ENCODE measurements at regions not wholly inside any gene's neighbourhood (a gene's known extent, or its start where the extent isn't known, plus 50 kb on each side); places are given as distances from the start of the nearest gene placed in this dataset.

- TF ChIP-seq ZC3H10 (CRISPR knock-in tag; IDR thresholded peaks at IDR 0.05) (no peak), GLIS3 (CRISPR knock-in tag; IDR thresholded peaks at IDR 0.05) (no peak), ARNTL (CRISPR knock-in tag; IDR thresholded peaks at IDR 0.05; ENCODE audit: borderline replicate concordance, low read depth) (no peak), ZFP30 (CRISPR knock-in tag; IDR thresholded peaks at IDR 0.05) (no peak), PATZ1 (CRISPR knock-in tag; IDR thresholded peaks at IDR 0.05; ENCODE audit: borderline replicate concordance) (no peak), ZFP3 (CRISPR knock-in tag; IDR thresholded peaks at IDR 0.05) (no peak), CSRNP3 (CRISPR knock-in tag; IDR thresholded peaks at IDR 0.05) (no peak), ZNF8 (CRISPR knock-in tag; IDR thresholded peaks at IDR 0.05) (no peak), ZNF70 (CRISPR knock-in tag; IDR thresholded peaks at IDR 0.05) (no peak), TSHZ2 (CRISPR knock-in tag; IDR thresholded peaks at IDR 0.05) (no peak), CSDC2 (CRISPR knock-in tag; IDR thresholded peaks at IDR 0.05) (no peak), SNAI2 (CRISPR knock-in tag; IDR thresholded peaks at IDR 0.05) (no peak), BACH2 (CRISPR knock-in tag; IDR thresholded peaks at IDR 0.05; ENCODE audit: borderline replicate concordance) (no peak), PPARA (CRISPR knock-in tag; IDR thresholded peaks at IDR 0.05; ENCODE audit: borderline replicate concordance) (no peak)
Measured at GRCh38 chr4:127450276-127450675, 182.5 kb upstream of the INTU start.
